ENCODE measurements at regions not wholly inside any gene's neighbourhood (a gene's known extent, or its start where the extent isn't known, plus 50 kb on each side); places are given as distances from the start of the nearest gene placed in this dataset.

DNA sequence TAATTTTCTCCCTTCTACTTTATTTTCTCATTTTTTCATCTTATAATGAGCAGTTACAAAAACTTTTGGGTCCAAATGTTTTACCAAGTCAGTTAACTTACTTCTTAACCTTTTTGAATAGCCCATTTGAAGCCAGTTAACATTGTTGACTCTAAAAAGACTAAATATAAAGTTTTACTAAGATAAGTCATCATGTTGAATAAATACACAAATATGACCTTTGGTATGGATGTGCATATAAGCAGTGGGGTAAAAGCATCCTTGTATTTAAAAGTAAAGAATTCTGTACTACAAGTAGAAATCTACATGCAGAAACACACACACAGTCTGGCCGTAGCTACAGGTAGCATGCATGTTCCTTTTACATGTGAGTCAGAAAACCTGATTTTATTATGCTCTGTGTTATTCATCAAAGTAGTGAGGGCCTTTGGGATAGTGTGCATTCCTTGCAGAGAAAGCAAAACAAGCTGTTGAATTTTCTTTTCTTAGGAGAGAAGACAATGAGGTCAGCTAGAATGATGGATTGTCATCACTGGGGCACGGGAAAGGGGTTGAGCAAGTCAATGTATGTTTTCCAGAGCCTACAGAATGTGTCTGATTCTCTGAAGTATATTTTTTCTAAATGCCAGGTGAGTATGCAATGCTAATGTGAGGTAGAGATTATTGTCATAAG, 533.2 kb upstream of the AGA start:
- no peak overlapping the region for H3K4me3 ChIP-seq
- intact Hi-C loops (cut with DNase I): no loop called here
- no peaks in the 10 kb centered on the region for H3K4me1 ChIP-seq
- H3K27ac ChIP-seq: no peak overlapping the region
- DNase-seq (no peak), ATAC-seq (no peak)
- TF ChIP-seq, protein P1, sequence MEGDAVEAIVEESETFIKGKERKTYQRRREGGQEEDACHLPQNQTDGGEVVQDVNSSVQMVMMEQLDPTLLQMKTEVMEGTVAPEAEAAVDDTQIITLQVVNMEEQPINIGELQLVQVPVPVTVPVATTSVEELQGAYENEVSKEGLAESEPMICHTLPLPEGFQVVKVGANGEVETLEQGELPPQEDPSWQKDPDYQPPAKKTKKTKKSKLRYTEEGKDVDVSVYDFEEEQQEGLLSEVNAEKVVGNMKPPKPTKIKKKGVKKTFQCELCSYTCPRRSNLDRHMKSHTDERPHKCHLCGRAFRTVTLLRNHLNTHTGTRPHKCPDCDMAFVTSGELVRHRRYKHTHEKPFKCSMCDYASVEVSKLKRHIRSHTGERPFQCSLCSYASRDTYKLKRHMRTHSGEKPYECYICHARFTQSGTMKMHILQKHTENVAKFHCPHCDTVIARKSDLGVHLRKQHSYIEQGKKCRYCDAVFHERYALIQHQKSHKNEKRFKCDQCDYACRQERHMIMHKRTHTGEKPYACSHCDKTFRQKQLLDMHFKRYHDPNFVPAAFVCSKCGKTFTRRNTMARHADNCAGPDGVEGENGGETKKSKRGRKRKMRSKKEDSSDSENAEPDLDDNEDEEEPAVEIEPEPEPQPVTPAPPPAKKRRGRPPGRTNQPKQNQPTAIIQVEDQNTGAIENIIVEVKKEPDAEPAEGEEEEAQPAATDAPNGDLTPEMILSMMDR (IDR thresholded peaks at IDR 0.05): no peak
- 48 to 63% methylated on average over 2 of the region's 2 CpGs for WGBS, 2 donors
- no peaks in the 10 kb centered on the region for H3K36me3 ChIP-seq
- no peaks in the 10 kb centered on the region for H3K9me3 ChIP-seq
- H3K27me3 ChIP-seq: no peaks in the 10 kb centered on the region

- 88 to 89% methylated on average over 1 of the region's 1 CpG for WGBS, 2 donors
- ATAC-seq (no peak), DNase-seq (no peak)
These were observed 544.0 kb upstream of the AGA start for GRCh38 chr4:177986236-177986635.

GRCh38 chr4:177987896-177988295, 545.7 kb upstream of the AGA start:
- no peak for ATAC-seq
- H3K36me3 ChIP-seq: no peaks in the 10 kb centered on the region
- WGBS, 2 donors: 73 to 78% methylated on average over 1 of the region's 1 CpG
- intact Hi-C loops (cut with DNase I): no loop called here
- DNase-seq: no peak
- no peaks in the 10 kb centered on the region for H3K9me3 ChIP-seq
- H3K4me3 ChIP-seq: no peak overlapping the region
- H3K4me1 ChIP-seq: no peaks in the 10 kb centered on the region
- TF ChIP-seq, protein P1 (IDR thresholded peaks at IDR 0.05): no peak
- H3K27me3 ChIP-seq: no peaks in the 10 kb centered on the region
- H3K27ac ChIP-seq: no peak overlapping the region

More at GRCh38 chr4:177986236-177986635, 544.0 kb upstream of the AGA start:
- Histone ChIP-seq H3K36me3 (no peaks in the 10 kb centered on the region), H3K27ac (no peak overlapping the region), H3K4me1 (no peaks in the 10 kb centered on the region), H3K9me3 (peaks cover 0 to under 1% (median 0%) of the 10 kb centered on the region in 11 donors), H3K4me3 (no peak overlapping the region), H3K27me3 (no peaks in the 10 kb centered on the region)
- TF ChIP-seq, protein P1 (IDR thresholded peaks at IDR 0.05): no peak
- intact Hi-C loops (cut with DNase I): no loop called here

DNA sequence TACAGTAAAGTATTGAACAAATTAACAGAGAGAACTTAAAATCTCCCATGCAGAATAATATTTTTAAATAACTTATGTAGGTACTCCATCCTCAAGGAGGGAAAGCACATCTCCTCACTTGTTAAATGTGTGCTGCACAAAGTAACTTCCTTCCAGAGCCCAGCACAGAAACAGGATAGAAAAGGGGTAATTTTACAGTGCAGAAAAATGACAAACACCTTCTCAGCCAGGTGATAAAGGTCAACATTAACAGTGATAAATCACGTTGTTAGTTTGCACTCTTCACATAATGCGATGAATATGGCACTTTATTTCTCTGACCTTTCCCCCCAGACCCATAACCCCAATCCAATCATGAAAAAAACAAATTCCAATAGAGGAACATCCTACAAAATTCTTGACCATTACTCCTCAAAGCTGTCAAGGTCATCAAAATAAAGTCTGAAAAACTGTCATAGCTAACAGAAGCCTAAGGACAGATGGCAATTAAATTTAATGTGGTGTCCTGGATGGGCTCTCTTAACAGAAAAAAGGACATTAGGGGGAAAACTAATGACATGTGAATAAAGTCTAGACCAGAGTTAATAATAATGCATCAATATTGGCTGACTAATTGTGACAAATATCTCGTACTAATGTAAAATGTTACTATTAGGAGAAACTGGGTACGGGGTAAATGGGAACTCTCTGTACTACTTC, 547.4 kb upstream of the AGA start:
- TF ChIP-seq, protein P1 (IDR thresholded peaks at IDR 0.05): no peak
- no peak overlapping the region for H3K4me3 ChIP-seq
- H3K4me1 ChIP-seq: no peaks in the 10 kb centered on the region
- intact Hi-C loops (cut with DNase I): no loop called here
- ATAC-seq (no peak), DNase-seq (no peak)
- no peaks in the 10 kb centered on the region for H3K9me3 ChIP-seq
- WGBS, 2 donors: 75 to 81% methylated on average over 4 of the region's 4 CpGs
- no peaks in the 10 kb centered on the region for H3K36me3 ChIP-seq
- no peak overlapping the region for H3K27ac ChIP-seq
- no peaks in the 10 kb centered on the region for H3K27me3 ChIP-seq
